WTC11 (cell line): ENCODE measurements at regions not wholly inside any gene's neighbourhood (a gene's known extent, or its start where the extent isn't known, plus 50 kb on each side); places are given as distances from the start of the nearest gene placed in this dataset.
"Not testable (repeated sequence)": the region's sequence is repeated elsewhere in the genome, so short reads cannot be mapped to it uniquely, and the experiment has no call there.

Experiments used
- ATAC-seq: fragments of 200-7000 bp; cut with Tn5 transposase; 2 replicates; pipeline ENCODE4 v1.10.0; 2021; ENCODE audit warnings: mild to moderate bottlenecking, moderate library complexity
- CTCF ChIA-PET: fragments of 300-600 bp; sonication (Branson Sonifier 250); formaldehyde crosslinking; loops from one replicate; lab custom pipeline; 2021; ENCODE audit warnings: antibody characterized with exemption; lab: Charles Lee
- POLR2A ChIA-PET: fragments of 350-600 bp; sonication (Branson Sonifier 250); formaldehyde crosslinking; loops from one replicate; lab custom pipeline; 2021; ENCODE audit warnings: antibody characterized with exemption; lab: Charles Lee
- DNase-seq: peaks from one replicate; pipeline ENCODE4 v3.0.0; 2021; ENCODE audit warnings: low spot score
- H3K27ac Mint-ChIP-seq: 2 replicates; pipeline ENCODE4 v1.8.0; 2021; ENCODE audit warnings: mixed read lengths
- H3K27me3 Mint-ChIP-seq: 2 replicates; pipeline ENCODE4 v1.8.0; 2021; ENCODE audit warnings: low read depth, mild to moderate bottlenecking, moderate library complexity, mixed read lengths
- H3K36me3 Mint-ChIP-seq: 2 replicates; pipeline ENCODE4 v1.8.0; 2021; ENCODE audit warnings: mixed read lengths
- H3K4me1 Mint-ChIP-seq: 2 replicates; pipeline ENCODE4 v1.8.0; 2022; ENCODE audit warnings: mixed read lengths
- H3K4me3 Mint-ChIP-seq: 2 replicates; pipeline ENCODE4 v1.8.0; 2021; ENCODE audit warnings: mild to moderate bottlenecking, moderate library complexity, mixed read lengths
- H3K9me3 Mint-ChIP-seq: 2 replicates; pipeline ENCODE4 v1.8.0; 2021; ENCODE audit warnings: mixed read lengths

- ATAC-seq, DNase-seq, H3K4me3 Mint-ChIP-seq, H3K27me3 Mint-ChIP-seq, H3K9me3 Mint-ChIP-seq, H3K4me1 Mint-ChIP-seq, POLR2A ChIA-PET, H3K36me3 Mint-ChIP-seq, H3K27ac Mint-ChIP-seq: not testable (repeated sequence)
- CTCF ChIA-PET = interaction anchor here (0.5 to 1.4 kb wide), 2 partner anchors 944 to 1551 kb away, joined by 3 to 7 read pairs; no protein-coding TSS in a partner anchor
Observed at GRCh38 chr16:32038783-32039496, 165.3 kb downstream of the ZNF267 start.

- H3K4me1 Mint-ChIP-seq, H3K9me3 Mint-ChIP-seq, H3K27ac Mint-ChIP-seq, DNase-seq, H3K36me3 Mint-ChIP-seq, H3K27me3 Mint-ChIP-seq, H3K4me3 Mint-ChIP-seq, POLR2A ChIA-PET, ATAC-seq: not testable (repeated sequence)
- CTCF ChIA-PET = interaction anchor here (1.4 kb wide), 1 partner anchor 943 kb away, joined by 7 read pairs; no protein-coding TSS in a partner anchor
Observed at GRCh38 chr16:32039919-32040318, 166.3 kb downstream of the ZNF267 start.

- H3K36me3 Mint-ChIP-seq, ATAC-seq, H3K27ac Mint-ChIP-seq, CTCF ChIA-PET, H3K27me3 Mint-ChIP-seq, POLR2A ChIA-PET, H3K4me1 Mint-ChIP-seq, DNase-seq, H3K9me3 Mint-ChIP-seq, H3K4me3 Mint-ChIP-seq: not testable (repeated sequence)
Observed at GRCh38 chr16:32066016-32066651, 187.0 kb upstream of the TP53TG3D start.

- ATAC-seq, H3K36me3 Mint-ChIP-seq, DNase-seq, H3K9me3 Mint-ChIP-seq, POLR2A ChIA-PET, H3K27me3 Mint-ChIP-seq, H3K4me3 Mint-ChIP-seq, H3K4me1 Mint-ChIP-seq, H3K27ac Mint-ChIP-seq, CTCF ChIA-PET: not testable (repeated sequence)
Observed at GRCh38 chr16:32071586-32071985, 181.5 kb upstream of the TP53TG3D start.

- H3K4me1 Mint-ChIP-seq, DNase-seq, ATAC-seq, POLR2A ChIA-PET, H3K27ac Mint-ChIP-seq, H3K9me3 Mint-ChIP-seq, CTCF ChIA-PET, H3K27me3 Mint-ChIP-seq, H3K36me3 Mint-ChIP-seq, H3K4me3 Mint-ChIP-seq: not testable (repeated sequence)
Observed at GRCh38 chr16:32083891-32084290, 169.2 kb upstream of the TP53TG3D start.

- H3K36me3 Mint-ChIP-seq, H3K27me3 Mint-ChIP-seq, CTCF ChIA-PET, H3K9me3 Mint-ChIP-seq, ATAC-seq, H3K4me3 Mint-ChIP-seq, H3K4me1 Mint-ChIP-seq, H3K27ac Mint-ChIP-seq, POLR2A ChIA-PET, DNase-seq: not testable (repeated sequence)
Observed at GRCh38 chr16:32084656-32085401, 168.3 kb upstream of the TP53TG3D start.

- POLR2A ChIA-PET, H3K9me3 Mint-ChIP-seq, ATAC-seq, H3K4me1 Mint-ChIP-seq, H3K27ac Mint-ChIP-seq, CTCF ChIA-PET, H3K4me3 Mint-ChIP-seq, H3K36me3 Mint-ChIP-seq, H3K27me3 Mint-ChIP-seq, DNase-seq: not testable (repeated sequence)
Observed at GRCh38 chr16:32085438-32086141, 167.5 kb upstream of the TP53TG3D start.

- DNase-seq, POLR2A ChIA-PET, H3K27ac Mint-ChIP-seq, H3K4me3 Mint-ChIP-seq, H3K4me1 Mint-ChIP-seq, H3K36me3 Mint-ChIP-seq, H3K27me3 Mint-ChIP-seq, ATAC-seq, CTCF ChIA-PET: not testable (repeated sequence)
- H3K9me3 Mint-ChIP-seq = peaks cover 12% of the 10 kb centered on the region
Observed at GRCh38 chr16:32115562-32115961, 137.5 kb upstream of the TP53TG3D start.
